OCI-LY1 (cell line): ENCODE measurements at regions not wholly inside any gene's neighbourhood (a gene's known extent, or its start where the extent isn't known, plus 50 kb on each side); places are given as distances from the start of the nearest gene placed in this dataset.

Experiments
- CTCF ChIP-seq: fragments of 200-600 bp; sonication (generic), shearing (Covaris generic); IDR thresholded peaks from 2 replicates; pipeline ENCODE4 v1.5.1; 2017; ENCODE audit warnings: mild to moderate bottlenecking, antibody characterized with exemption, low read length, moderate library complexity, mixed read lengths
- EZH2 ChIP-seq: fragments of 200-600 bp; sonication (generic), shearing (Covaris generic); IDR thresholded peaks from 2 replicates; pipeline ENCODE4 v1.8.0; 2017; ENCODE audit warnings: borderline replicate concordance, mixed run types, mild to moderate bottlenecking, antibody characterized with exemption, low read length, moderate library complexity, mixed read lengths

GRCh38 chr5:15248731-15249130 is 251.2 kb upstream of the FBXL7 start:
- TF ChIP-seq CTCF (no peak), EZH2 (no peak)
